Astrocyte (in vitro differentiated cells and primary cell): ENCODE measurements at regions not wholly inside any gene's neighbourhood (a gene's known extent, or its start where the extent isn't known, plus 50 kb on each side); places are given as distances from the start of the nearest gene placed in this dataset.

Experiments
- DNase-seq: peaks from one replicate; pipeline ENCODE4 v3.0.0-alpha.2; 2010; ENCODE audit warnings: low read depth
- FAIRE-seq: peaks from 2 replicates; lab custom pipeline; 2011; peaks lifted over from hg19 to GRCh38; lab: Jason Lieb, UNC
- H2AFZ ChIP-seq: 2 replicates; pipeline ENCODE4 v1.6.0; 2012; ENCODE audit warnings: low read depth, low read length, inconsistent platforms
- H3K27ac ChIP-seq: 2 replicates; pipeline ENCODE4 v1.5.1; 2011; ENCODE audit warnings: low read depth, low read length, inconsistent platforms
- H3K27me3 ChIP-seq: 2 replicates; pipeline ENCODE4 v1.6.0; 2011; ENCODE audit warnings: low read length, inconsistent platforms; ENCODE audit not compliant: insufficient read depth
- H3K36me3 ChIP-seq: 2 replicates; pipeline ENCODE4 v1.5.1; 2011; ENCODE audit warnings: low read length, inconsistent platforms; ENCODE audit not compliant: insufficient read depth
- H3K4me1 ChIP-seq: 2 replicates; pipeline ENCODE4 v1.5.1; 2011; ENCODE audit warnings: low read length, inconsistent platforms; ENCODE audit not compliant: insufficient read depth
- H3K4me2 ChIP-seq: 2 replicates; pipeline ENCODE4 v1.6.0; 2012; ENCODE audit warnings: low read length, inconsistent platforms
- H3K4me3 ChIP-seq: 2 replicates; pipeline ENCODE4 v1.5.1; 2011; ENCODE audit warnings: low read depth, mild to moderate bottlenecking, low read length, inconsistent platforms; ENCODE audit not compliant: insufficient read depth
- H3K79me2 ChIP-seq: 2 replicates; pipeline ENCODE4 v1.6.0; 2012; ENCODE audit warnings: mild to moderate bottlenecking, low read length, inconsistent platforms; ENCODE audit not compliant: insufficient read depth
- H3K9ac ChIP-seq: 2 replicates; pipeline ENCODE4 v1.6.0; 2012; ENCODE audit warnings: mild to moderate bottlenecking, low read length, inconsistent platforms
- H3K9me3 ChIP-seq: 2 replicates; pipeline ENCODE4 v1.5.1; 2012; ENCODE audit warnings: low read depth, mild to moderate bottlenecking, low read length, inconsistent platforms; ENCODE audit not compliant: insufficient read depth
- H4K20me1 ChIP-seq: 2 replicates; pipeline ENCODE4 v1.6.0; 2012; ENCODE audit warnings: low read length, inconsistent platforms; ENCODE audit not compliant: insufficient read depth
- H3K27ac Mint-ChIP-seq: one replicate; pipeline ENCODE4 v1.8.0; 2021; ENCODE audit warnings: mild to moderate bottlenecking, mixed read lengths; ENCODE audit not compliant: unreplicated experiment
- H3K27me3 Mint-ChIP-seq: one replicate; pipeline ENCODE4 v1.8.0; 2021; ENCODE audit warnings: low read depth, mixed read lengths; ENCODE audit not compliant: unreplicated experiment
- H3K36me3 Mint-ChIP-seq: one replicate; pipeline ENCODE4 v1.8.0; 2021; ENCODE audit warnings: low read depth, mixed read lengths; ENCODE audit not compliant: unreplicated experiment
- H3K4me1 Mint-ChIP-seq: one replicate; pipeline ENCODE4 v1.8.0; 2021; ENCODE audit warnings: low read depth, mixed read lengths; ENCODE audit not compliant: unreplicated experiment
- H3K4me3 Mint-ChIP-seq: one replicate; pipeline ENCODE4 v1.8.0; 2021; ENCODE audit warnings: mild to moderate bottlenecking, moderate library complexity, mixed read lengths; ENCODE audit not compliant: unreplicated experiment
- H3K9me3 Mint-ChIP-seq: one replicate; pipeline ENCODE4 v1.8.0; 2021; ENCODE audit warnings: mild to moderate bottlenecking, mixed read lengths; ENCODE audit not compliant: unreplicated experiment
- CTCF ChIP-seq: IDR thresholded peaks from 2 replicates; pipeline ENCODE4 v1.5.1; 2011; ENCODE audit warnings: low read depth, mild to moderate bottlenecking, inconsistent platforms, low read length, moderate library complexity; ENCODE audit not compliant: insufficient read depth
- EZH2 ChIP-seq: IDR thresholded peaks from 2 replicates; pipeline ENCODE4 v1.6.1; 2012; ENCODE audit warnings: mild to moderate bottlenecking, low read length, inconsistent platforms; ENCODE audit not compliant: insufficient read depth

- Histone ChIP-seq H3K4me2 (no peak overlapping the region), H3K9me3 (no peaks in the 10 kb centered on the region), H3K4me1 (peaks cover 9% of the 10 kb centered on the region), H3K9ac (no peak overlapping the region), H4K20me1 (no peaks in the 10 kb centered on the region), H3K36me3 (no peaks in the 10 kb centered on the region), H3K79me2 (no peaks in the 10 kb centered on the region), H3K27me3 (no peaks in the 10 kb centered on the region), H3K27ac (no peak overlapping the region), H2AFZ (no peak overlapping the region), H3K4me3 (no peak overlapping the region)
- no peak for TF ChIP-seq EZH2
- TF ChIP-seq CTCF, result no peak
- H3K27ac Mint-ChIP-seq, result no peak overlapping the region
- DNase-seq (no peak), FAIRE-seq (no peak)
- no peak overlapping the region for H3K4me3 Mint-ChIP-seq
- peaks cover 11% of the 10 kb centered on the region for H3K4me1 Mint-ChIP-seq
- no peaks in the 10 kb centered on the region for H3K36me3 Mint-ChIP-seq
- peaks cover 2% of the 10 kb centered on the region for H3K27me3 Mint-ChIP-seq
- H3K9me3 Mint-ChIP-seq, result peaks cover 2% of the 10 kb centered on the region
These were observed 107.9 kb upstream of the DLX2 start for GRCh38 chr2:172210599-172210998.

GRCh38 chr2:172211512-172211911, 108.8 kb upstream of the DLX2 start:
- Mint-ChIP-seq H3K4me1 (peaks cover 11% of the 10 kb centered on the region), H3K9me3 (peaks cover 2% of the 10 kb centered on the region), H3K4me3 (no peak overlapping the region), H3K27ac (no peak overlapping the region), H3K36me3 (peaks cover 2% of the 10 kb centered on the region), H3K27me3 (peaks cover 2% of the 10 kb centered on the region)
- H3K27ac ChIP-seq, result no peak overlapping the region
- H3K27me3 ChIP-seq, result no peaks in the 10 kb centered on the region
- DNase-seq, result peak; percentile 63
- FAIRE-seq, result no peak
- H3K4me1 ChIP-seq, result peaks cover 9% of the 10 kb centered on the region
- H3K4me3 ChIP-seq, result no peak overlapping the region
- H3K79me2 ChIP-seq, result no peaks in the 10 kb centered on the region
- no peak for TF ChIP-seq CTCF
- no peak for TF ChIP-seq EZH2
- H3K36me3 ChIP-seq, result no peaks in the 10 kb centered on the region
- no peaks in the 10 kb centered on the region for H3K9me3 ChIP-seq
- no peak overlapping the region for H2AFZ ChIP-seq
- H3K4me2 ChIP-seq, result no peak overlapping the region
- no peak overlapping the region for H3K9ac ChIP-seq
- no peaks in the 10 kb centered on the region for H4K20me1 ChIP-seq

GRCh38 chr2:172213116-172213860, 110.6 kb upstream of the DLX2 start:
- Histone ChIP-seq H3K27ac (no peak overlapping the region), H3K36me3 (no peaks in the 10 kb centered on the region), H3K9ac (no peak overlapping the region), H3K79me2 (no peaks in the 10 kb centered on the region), H2AFZ (peak overlapping the region; percentile 13), H3K9me3 (no peaks in the 10 kb centered on the region), H3K27me3 (no peaks in the 10 kb centered on the region), H4K20me1 (no peaks in the 10 kb centered on the region), H3K4me1 (peaks cover 9% of the 10 kb centered on the region), H3K4me3 (no peak overlapping the region), H3K4me2 (no peak overlapping the region)
- TF ChIP-seq CTCF (no peak), EZH2 (no peak)
- H3K27ac Mint-ChIP-seq, result no peak overlapping the region
- H3K9me3 Mint-ChIP-seq, result peaks cover 2% of the 10 kb centered on the region
- H3K36me3 Mint-ChIP-seq, result peaks cover 3% of the 10 kb centered on the region
- peaks cover 2% of the 10 kb centered on the region for H3K27me3 Mint-ChIP-seq
- H3K4me1 Mint-ChIP-seq, result peaks cover 11% of the 10 kb centered on the region
- FAIRE-seq (no peak), DNase-seq (no peak)
- no peak overlapping the region for H3K4me3 Mint-ChIP-seq
